Ishikawa (cell line): ENCODE measurements at regions not wholly inside any gene's neighbourhood (a gene's known extent, or its start where the extent isn't known, plus 50 kb on each side); places are given as distances from the start of the nearest gene placed in this dataset.

ENCODE experiments used
- CEBPB ChIP-seq: IDR thresholded peaks from 2 replicates; pipeline ENCODE4 v1.6.1; 2012
- EGR1 ChIP-seq: IDR thresholded peaks from 2 replicates; pipeline ENCODE4 v1.6.1; 2012
- RAD21 ChIP-seq: IDR thresholded peaks from 2 replicates; pipeline ENCODE4 v1.6.1; 2012; ENCODE audit warnings: low read depth
- ZBTB7A ChIP-seq: IDR thresholded peaks from 2 replicates; pipeline ENCODE4 v1.6.1; 2012; ENCODE audit warnings: low read depth
- TF ChIP-seq, protein P1 (sequence below): IDR thresholded peaks from 2 replicates; pipeline ENCODE4 v1.6.1; 2012; ENCODE audit warnings: low read depth, mild to moderate bottlenecking
- TF ChIP-seq, protein P2 (sequence below): IDR thresholded peaks from 2 replicates; pipeline ENCODE4 v1.6.1; 2012

DNA sequence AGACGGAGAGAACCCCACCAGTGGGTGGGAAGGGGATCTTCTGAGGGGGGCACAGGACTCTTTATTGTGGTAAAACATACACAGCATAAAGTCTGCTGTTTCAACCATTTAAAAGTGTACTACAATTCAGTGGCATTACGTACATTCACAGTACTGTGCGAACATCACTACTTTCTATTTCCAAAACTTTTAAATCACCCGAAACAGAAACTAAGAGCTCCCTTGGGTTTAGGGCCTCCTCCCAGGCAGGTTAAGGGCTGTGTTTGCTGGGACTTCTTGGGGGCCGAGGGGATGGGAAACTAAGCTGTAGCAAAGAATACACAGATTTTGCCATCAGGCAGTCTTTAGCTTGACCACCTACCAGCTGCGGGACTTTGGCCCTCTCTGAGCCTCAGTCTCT is 242.0 kb downstream of the HAUS1 start:
- TF ChIP-seq CEBPB, result no peak
- TF ChIP-seq RAD21, result no peak
- TF ChIP-seq, protein P1, sequence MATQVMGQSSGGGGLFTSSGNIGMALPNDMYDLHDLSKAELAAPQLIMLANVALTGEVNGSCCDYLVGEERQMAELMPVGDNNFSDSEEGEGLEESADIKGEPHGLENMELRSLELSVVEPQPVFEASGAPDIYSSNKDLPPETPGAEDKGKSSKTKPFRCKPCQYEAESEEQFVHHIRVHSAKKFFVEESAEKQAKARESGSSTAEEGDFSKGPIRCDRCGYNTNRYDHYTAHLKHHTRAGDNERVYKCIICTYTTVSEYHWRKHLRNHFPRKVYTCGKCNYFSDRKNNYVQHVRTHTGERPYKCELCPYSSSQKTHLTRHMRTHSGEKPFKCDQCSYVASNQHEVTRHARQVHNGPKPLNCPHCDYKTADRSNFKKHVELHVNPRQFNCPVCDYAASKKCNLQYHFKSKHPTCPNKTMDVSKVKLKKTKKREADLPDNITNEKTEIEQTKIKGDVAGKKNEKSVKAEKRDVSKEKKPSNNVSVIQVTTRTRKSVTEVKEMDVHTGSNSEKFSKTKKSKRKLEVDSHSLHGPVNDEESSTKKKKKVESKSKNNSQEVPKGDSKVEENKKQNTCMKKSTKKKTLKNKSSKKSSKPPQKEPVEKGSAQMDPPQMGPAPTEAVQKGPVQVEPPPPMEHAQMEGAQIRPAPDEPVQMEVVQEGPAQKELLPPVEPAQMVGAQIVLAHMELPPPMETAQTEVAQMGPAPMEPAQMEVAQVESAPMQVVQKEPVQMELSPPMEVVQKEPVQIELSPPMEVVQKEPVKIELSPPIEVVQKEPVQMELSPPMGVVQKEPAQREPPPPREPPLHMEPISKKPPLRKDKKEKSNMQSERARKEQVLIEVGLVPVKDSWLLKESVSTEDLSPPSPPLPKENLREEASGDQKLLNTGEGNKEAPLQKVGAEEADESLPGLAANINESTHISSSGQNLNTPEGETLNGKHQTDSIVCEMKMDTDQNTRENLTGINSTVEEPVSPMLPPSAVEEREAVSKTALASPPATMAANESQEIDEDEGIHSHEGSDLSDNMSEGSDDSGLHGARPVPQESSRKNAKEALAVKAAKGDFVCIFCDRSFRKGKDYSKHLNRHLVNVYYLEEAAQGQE, result no peak
- TF ChIP-seq ZBTB7A, result no peak
- TF ChIP-seq, protein P2, sequence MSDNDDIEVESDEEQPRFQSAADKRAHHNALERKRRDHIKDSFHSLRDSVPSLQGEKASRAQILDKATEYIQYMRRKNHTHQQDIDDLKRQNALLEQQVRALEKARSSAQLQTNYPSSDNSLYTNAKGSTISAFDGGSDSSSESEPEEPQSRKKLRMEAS, result no peak
- no peak for TF ChIP-seq EGR1
